SH-SY5Y (cell line): ENCODE measurements at regions not wholly inside any gene's neighbourhood (a gene's known extent, or its start where the extent isn't known, plus 50 kb on each side); places are given as distances from the start of the nearest gene placed in this dataset.

Experiments used
- GATA2 ChIP-seq: IDR thresholded peaks from 2 replicates; pipeline ENCODE4 v1.6.1; 2011; ENCODE audit warnings: mild to moderate bottlenecking, low read depth, low read length
- GATA3 ChIP-seq: IDR thresholded peaks from 2 replicates; pipeline ENCODE4 v1.6.1; 2011; ENCODE audit warnings: low read depth, mild to moderate bottlenecking, low read length, moderate library complexity

GRCh38 chr7:133150760-133151159, 68.9 kb upstream of the CHCHD3 start:
- no peak for TF ChIP-seq GATA2
- TF ChIP-seq GATA3, result no peak
